CD4-positive, CD25-positive, alpha-beta regulatory T cell (primary cell): ENCODE measurements at regions not wholly inside any gene's neighbourhood (a gene's known extent, or its start where the extent isn't known, plus 50 kb on each side); places are given as distances from the start of the nearest gene placed in this dataset.

Experiments used
- ATAC-seq, 2 donors: fragments of 150-1000 bp; cut with Tn5 transposase; one replicate each; pipeline ENCODE4 v1.10.0; 2021; ENCODE audit warnings: low read depth in 2 of 2, moderate number of reproducible peaks in 2 of 2, moderate library complexity in 1 of 2
- DNase-seq, 3 donors: peaks; one replicate each; pipeline versions ENCODE4 v3.0.0 to v3.0.0-alpha.2; 2012 to 2022; ENCODE audit warnings: mixed read lengths in 1 of 3
- H3K27ac ChIP-seq: one replicate; pipeline ENCODE4 v1.7.0; 2013; ENCODE audit warnings: mild to moderate bottlenecking, low read length; ENCODE audit not compliant: insufficient read depth, poor library complexity, severe bottlenecking
- H3K27me3 ChIP-seq: one replicate; pipeline ENCODE4 v1.7.0; 2013; ENCODE audit warnings: low read length; ENCODE audit not compliant: control insufficient read depth, insufficient read depth
- H3K36me3 ChIP-seq: one replicate; pipeline ENCODE4 v1.7.0; 2013; ENCODE audit warnings: mild to moderate bottlenecking, low read length, moderate library complexity; ENCODE audit not compliant: control insufficient read depth, insufficient read depth
- H3K4me1 ChIP-seq: 2 replicates; pipeline ENCODE4 v1.7.0; 2013; ENCODE audit warnings: mild to moderate bottlenecking, low read length; ENCODE audit not compliant: insufficient read depth, control insufficient read depth, poor library complexity, severe bottlenecking
- H3K4me3 ChIP-seq: one replicate; pipeline ENCODE4 v1.7.0; 2013; ENCODE audit warnings: low read depth, mild to moderate bottlenecking, low read length, moderate library complexity
- H3K9me3 ChIP-seq, 2 experiments: 1 replicate in 1 of 2; 2 replicates in 1 of 2; pipeline ENCODE4 v1.7.0; 2013; ENCODE audit warnings: low read length in 2 of 2, mild to moderate bottlenecking in 1 of 2, moderate library complexity in 1 of 2; ENCODE audit not compliant: control insufficient read depth in 2 of 2
- H3K27ac Mint-ChIP-seq, 3 donors: one replicate each; pipeline ENCODE4 v1.8.0; 2020 to 2022; ENCODE audit warnings: mild to moderate bottlenecking in 3 of 3, mixed read lengths in 3 of 3, moderate library complexity in 2 of 3
- H3K27me3 Mint-ChIP-seq: one replicate; pipeline ENCODE4 v1.8.0; 2022; ENCODE audit warnings: mild to moderate bottlenecking, mixed read lengths
- H3K36me3 Mint-ChIP-seq: one replicate; pipeline ENCODE4 v1.8.0; 2020; ENCODE audit warnings: mixed read lengths
- H3K4me1 Mint-ChIP-seq, 4 donors: one replicate each; pipeline ENCODE4 v1.8.0; 2020 to 2022; ENCODE audit warnings: mixed read lengths in 4 of 4, mild to moderate bottlenecking in 1 of 4
- H3K4me3 Mint-ChIP-seq, 4 donors: one replicate each; pipeline ENCODE4 v1.8.0; 2020 to 2022; ENCODE audit warnings: mild to moderate bottlenecking in 4 of 4, mixed read lengths in 4 of 4, moderate library complexity in 3 of 4
- H3K9me3 Mint-ChIP-seq, 7 donors: one replicate each; pipeline ENCODE4 v1.8.0; 2020 to 2022; ENCODE audit warnings: mixed read lengths in 7 of 7, mild to moderate bottlenecking in 3 of 7, moderate library complexity in 2 of 7

DNA sequence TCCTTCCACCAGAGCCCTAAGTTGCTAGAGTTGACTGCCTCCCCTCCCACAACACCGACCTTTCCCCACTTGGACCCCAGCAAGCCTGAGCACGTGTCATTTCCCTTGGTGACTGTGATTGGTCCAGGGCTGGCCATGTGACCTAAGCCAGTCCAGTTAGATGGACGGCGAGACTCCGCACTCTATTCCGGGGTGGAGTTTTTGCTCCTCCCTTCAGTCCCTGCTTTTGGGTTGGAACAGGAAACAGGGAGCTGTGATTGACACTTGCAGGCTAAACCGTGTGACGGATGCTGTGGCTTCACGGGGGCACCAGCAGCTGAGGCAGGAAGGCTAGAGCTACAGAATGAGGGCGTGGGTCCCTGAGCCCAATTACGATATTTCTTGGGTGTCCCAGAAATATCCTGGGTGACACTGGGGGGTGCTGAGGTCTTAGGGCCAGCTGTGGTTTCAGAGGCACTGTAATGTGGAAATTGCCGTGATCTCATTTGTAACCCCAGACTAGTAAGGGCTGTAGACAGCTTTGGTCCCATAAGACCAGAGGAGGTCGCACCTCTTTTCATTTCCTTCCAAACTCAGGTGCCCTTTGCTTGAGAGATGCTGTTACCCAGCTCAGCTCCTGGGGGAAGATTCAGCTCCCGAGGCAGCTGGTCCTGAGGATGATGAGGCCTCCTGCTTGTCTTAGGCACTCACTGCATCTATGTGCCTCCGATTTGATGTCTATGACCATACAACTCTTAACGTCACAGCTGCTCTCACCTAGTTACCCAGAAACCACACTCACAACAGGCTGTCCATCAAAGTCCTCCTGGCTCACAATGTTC, 102.7 kb upstream of the NPTX2 start:
- peak overlapping the region in 2 of 3 donors; percentile 74 to 90 for H3K27ac Mint-ChIP-seq
- no peak for DNase-seq

DNA sequence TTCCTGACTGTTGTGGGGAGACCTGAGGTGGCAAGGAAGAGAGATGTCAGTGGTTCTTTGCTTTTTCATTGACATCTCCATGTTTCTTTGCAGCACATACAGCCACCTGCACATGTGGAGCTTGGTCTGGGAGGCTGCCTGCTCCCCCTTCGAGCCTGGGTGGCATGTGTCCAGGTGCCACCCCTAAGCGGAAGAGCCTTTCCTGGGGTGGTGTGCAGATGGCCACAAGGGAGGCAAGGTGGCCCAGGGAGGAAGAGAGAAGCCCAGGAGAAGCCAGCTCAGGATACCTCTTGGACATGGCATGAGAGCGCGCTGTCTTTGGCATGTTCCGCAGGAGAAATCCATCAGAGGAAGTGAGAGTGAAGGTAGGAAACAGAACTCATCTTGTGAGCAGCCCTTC, 105.9 kb upstream of the NPTX2 start:
- no peak overlapping the region for H3K4me3 Mint-ChIP-seq
- peaks cover 8% of the 10 kb centered on the region for H3K27me3 Mint-ChIP-seq
- no peak overlapping the region for H3K4me3 ChIP-seq
- no peaks in the 10 kb centered on the region for H3K36me3 ChIP-seq
- H3K36me3 Mint-ChIP-seq, result no peaks in the 10 kb centered on the region
- H3K27me3 ChIP-seq, result peaks cover 3% of the 10 kb centered on the region
- no peaks in the 10 kb centered on the region for H3K4me1 Mint-ChIP-seq
- H3K4me1 ChIP-seq, result no peaks in the 10 kb centered on the region
- H3K9me3 ChIP-seq, result no peaks in the 10 kb centered on the region
- no peak overlapping the region for H3K27ac Mint-ChIP-seq
- DNase-seq, result no peak
- no peak overlapping the region for H3K27ac ChIP-seq
- peaks cover 0 to 8% (median 0%) of the 10 kb centered on the region in 7 donors for H3K9me3 Mint-ChIP-seq
- no peak for ATAC-seq

More for the DNA sequence above, 102.7 kb upstream of the NPTX2 start:
- Histone ChIP-seq H3K4me3 (no peak overlapping the region), H3K4me1 (no peaks in the 10 kb centered on the region), H3K36me3 (no peaks in the 10 kb centered on the region), H3K27ac (no peak overlapping the region), H3K27me3 (no peaks in the 10 kb centered on the region), H3K9me3 (no peaks in the 10 kb centered on the region)
- no peak for ATAC-seq
- Mint-ChIP-seq H3K4me3 (no peak overlapping the region), H3K9me3 (peaks cover 0 to 4% (median 0%) of the 10 kb centered on the region in 7 donors), H3K4me1 (no peaks in the 10 kb centered on the region), H3K27me3 (peaks cover 8% of the 10 kb centered on the region), H3K36me3 (no peaks in the 10 kb centered on the region)

GRCh38 chr7:98509836-98510235, 107.2 kb upstream of the NPTX2 start:
- no peak for ATAC-seq
- no peaks in the 10 kb centered on the region for H3K4me1 Mint-ChIP-seq

DNA sequence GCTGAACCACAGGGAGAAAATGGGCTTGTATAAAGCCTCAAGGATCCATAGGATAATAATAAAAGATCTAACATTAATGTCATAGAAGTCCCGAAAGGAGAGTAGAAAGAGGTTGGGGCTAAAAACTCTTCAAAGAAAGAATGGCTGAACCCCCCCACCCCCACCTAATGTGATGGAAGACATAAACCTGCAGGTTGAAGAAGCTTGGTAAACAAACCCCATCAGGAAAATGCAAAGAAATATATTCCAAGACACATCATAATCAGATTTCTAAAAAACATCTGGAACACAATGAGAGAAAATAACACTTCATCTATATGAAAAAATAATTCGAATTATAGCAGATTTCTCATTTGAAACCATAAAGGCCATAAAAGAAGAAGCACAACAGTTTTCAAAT, 105.6 kb upstream of the BAIAP2L1 start:
- Histone ChIP-seq H3K27me3 (peaks cover 3% of the 10 kb centered on the region), H3K4me1 (no peaks in the 10 kb centered on the region), H3K4me3 (no peak overlapping the region), H3K9me3 (no peaks in the 10 kb centered on the region), H3K27ac (no peak overlapping the region), H3K36me3 (no peaks in the 10 kb centered on the region)
- DNase-seq, result no peak
- Mint-ChIP-seq H3K4me1 (peaks cover 0 to 3% (median 0%) of the 10 kb centered on the region in 4 donors), H3K27me3 (peaks cover 4% of the 10 kb centered on the region), H3K27ac (no peak overlapping the region), H3K9me3 (peaks cover 0 to 12% (median 0%) of the 10 kb centered on the region in 7 donors), H3K36me3 (no peaks in the 10 kb centered on the region), H3K4me3 (no peak overlapping the region)
- no peak for ATAC-seq

More at GRCh38 chr7:98509836-98510235, 107.2 kb upstream of the NPTX2 start:
- no peak for DNase-seq
- Mint-ChIP-seq H3K27me3 (peaks cover 8% of the 10 kb centered on the region), H3K9me3 (peaks cover 0 to 8% (median 0%) of the 10 kb centered on the region in 7 donors), H3K27ac (no peak overlapping the region), H3K36me3 (no peaks in the 10 kb centered on the region), H3K4me3 (no peak overlapping the region)
- Histone ChIP-seq H3K27me3 (peaks cover 3% of the 10 kb centered on the region), H3K27ac (no peak overlapping the region), H3K9me3 (no peaks in the 10 kb centered on the region), H3K4me3 (no peak overlapping the region), H3K36me3 (no peaks in the 10 kb centered on the region), H3K4me1 (no peaks in the 10 kb centered on the region)

DNA sequence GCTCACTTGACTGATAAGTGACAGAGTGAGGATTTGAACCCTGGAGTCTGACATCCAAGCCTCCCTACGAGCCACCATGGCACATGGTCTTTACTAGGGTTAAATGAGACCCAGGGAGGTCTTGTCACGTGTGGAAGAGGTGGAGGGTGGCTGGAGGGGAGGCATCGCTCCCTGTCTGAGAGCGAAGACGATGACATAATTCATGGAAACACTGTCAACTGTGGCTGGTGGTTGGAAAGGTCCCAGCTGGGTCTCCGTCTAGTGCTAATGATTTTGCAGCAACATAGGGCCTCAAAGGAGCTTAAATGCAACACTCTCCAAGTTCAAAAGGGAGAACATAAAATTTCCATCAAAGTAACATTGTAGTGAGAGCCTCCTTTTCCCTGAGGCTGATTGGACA, 99.9 kb upstream of the BAIAP2L1 start:
- ATAC-seq, result no peak
- Histone ChIP-seq H3K4me1 (no peaks in the 10 kb centered on the region), H3K4me3 (no peak overlapping the region), H3K36me3 (no peaks in the 10 kb centered on the region), H3K9me3 (peaks cover 4 to 12% of the 10 kb centered on the region in 2 experiments), H3K27me3 (no peaks in the 10 kb centered on the region), H3K27ac (no peak overlapping the region)
- H3K27me3 Mint-ChIP-seq, result no peaks in the 10 kb centered on the region
- H3K36me3 Mint-ChIP-seq, result no peaks in the 10 kb centered on the region
- peaks cover 0 to 26% (median 8%) of the 10 kb centered on the region in 7 donors for H3K9me3 Mint-ChIP-seq
- no peak overlapping the region for H3K27ac Mint-ChIP-seq
- peaks cover 0 to 3% (median 0%) of the 10 kb centered on the region in 4 donors for H3K4me1 Mint-ChIP-seq
- H3K4me3 Mint-ChIP-seq, result no peak overlapping the region
- DNase-seq, result no peak

- H3K9me3 Mint-ChIP-seq, result peaks cover 0 to 31% (median 8%) of the 10 kb centered on the region in 7 donors
- ATAC-seq (no peak), DNase-seq (no peak)
- Histone ChIP-seq H3K27ac (no peak overlapping the region), H3K36me3 (no peaks in the 10 kb centered on the region), H3K4me1 (no peaks in the 10 kb centered on the region), H3K9me3 (peaks cover 4 to 12% of the 10 kb centered on the region in 2 experiments), H3K27me3 (no peaks in the 10 kb centered on the region), H3K4me3 (no peak overlapping the region)
- no peaks in the 10 kb centered on the region for H3K4me1 Mint-ChIP-seq
- H3K27ac Mint-ChIP-seq, result no peak overlapping the region
- H3K27me3 Mint-ChIP-seq, result no peaks in the 10 kb centered on the region
- no peak overlapping the region for H3K4me3 Mint-ChIP-seq
- H3K36me3 Mint-ChIP-seq, result no peaks in the 10 kb centered on the region
Measured at GRCh38 chr7:98496618-98497017, 95.7 kb upstream of the BAIAP2L1 start.

- peaks cover 0 to 28% (median 8%) of the 10 kb centered on the region in 7 donors for H3K9me3 Mint-ChIP-seq
- H3K4me3 Mint-ChIP-seq, result no peak overlapping the region
- H3K27me3 Mint-ChIP-seq, result no peaks in the 10 kb centered on the region
- no peak overlapping the region for H3K27ac Mint-ChIP-seq
- no peaks in the 10 kb centered on the region for H3K4me1 Mint-ChIP-seq
- H3K27me3 ChIP-seq, result no peaks in the 10 kb centered on the region
- ATAC-seq (no peak), DNase-seq (no peak)
- no peaks in the 10 kb centered on the region for H3K36me3 Mint-ChIP-seq
- H3K36me3 ChIP-seq, result no peaks in the 10 kb centered on the region
- peaks cover 4 to 12% of the 10 kb centered on the region in 2 experiments for H3K9me3 ChIP-seq
- no peaks in the 10 kb centered on the region for H3K4me1 ChIP-seq
- no peak overlapping the region for H3K4me3 ChIP-seq
- no peak overlapping the region for H3K27ac ChIP-seq
Measured at GRCh38 chr7:98495200-98495955, 94.5 kb upstream of the BAIAP2L1 start.
